ENCODE measurements at regions not wholly inside any gene's neighbourhood (a gene's known extent, or its start where the extent isn't known, plus 50 kb on each side); places are given as distances from the start of the nearest gene placed in this dataset.

GRCh38 chr5:56421246-56422075, 188.3 kb upstream of the ANKRD55 start:
- Histone ChIP-seq H3K4me2 (ENCODE audit: extremely low read depth, insufficient read depth, low read length) (no peak overlapping the region), H3K79me2 (ENCODE audit: control insufficient read depth, insufficient read depth, low read length) (no peaks in the 10 kb centered on the region), H3K9ac (ENCODE audit: insufficient read depth, low read length) (no peak overlapping the region), H3K9me3 (ENCODE audit: control insufficient read depth, insufficient read depth, low read depth, low read length) (no peaks in the 10 kb centered on the region), H3K4me3 (replicated peaks in 1 of 4; ENCODE audit: control extremely low read depth in 1 of 4, insufficient read depth in 1 of 4, low read depth in 3 of 4, low read length in 4 of 4) (no peak overlapping the region), H2AFZ (ENCODE audit: low read length) (no peak overlapping the region), H3K27me3 (ENCODE audit: control insufficient read depth, insufficient read depth, low read length) (no peaks in the 10 kb centered on the region), H4K20me1 (ENCODE audit: control insufficient read depth, extremely low read depth, insufficient read depth, low read length) (no peaks in the 10 kb centered on the region), H3K36me3 (ENCODE audit: control insufficient read depth, insufficient read depth, low read length) (no peaks in the 10 kb centered on the region), H3K4me1 (ENCODE audit: control insufficient read depth, extremely low read depth, insufficient read depth, low read length) (no peaks in the 10 kb centered on the region), H3K27ac (ENCODE audit: insufficient read depth, low read length) (no peak overlapping the region)
- no peak for TF ChIP-seq EZH2 (IDR thresholded peaks at IDR 0.05; ENCODE audit: low read length, missing control alignments)
- TF ChIP-seq, protein P1, sequence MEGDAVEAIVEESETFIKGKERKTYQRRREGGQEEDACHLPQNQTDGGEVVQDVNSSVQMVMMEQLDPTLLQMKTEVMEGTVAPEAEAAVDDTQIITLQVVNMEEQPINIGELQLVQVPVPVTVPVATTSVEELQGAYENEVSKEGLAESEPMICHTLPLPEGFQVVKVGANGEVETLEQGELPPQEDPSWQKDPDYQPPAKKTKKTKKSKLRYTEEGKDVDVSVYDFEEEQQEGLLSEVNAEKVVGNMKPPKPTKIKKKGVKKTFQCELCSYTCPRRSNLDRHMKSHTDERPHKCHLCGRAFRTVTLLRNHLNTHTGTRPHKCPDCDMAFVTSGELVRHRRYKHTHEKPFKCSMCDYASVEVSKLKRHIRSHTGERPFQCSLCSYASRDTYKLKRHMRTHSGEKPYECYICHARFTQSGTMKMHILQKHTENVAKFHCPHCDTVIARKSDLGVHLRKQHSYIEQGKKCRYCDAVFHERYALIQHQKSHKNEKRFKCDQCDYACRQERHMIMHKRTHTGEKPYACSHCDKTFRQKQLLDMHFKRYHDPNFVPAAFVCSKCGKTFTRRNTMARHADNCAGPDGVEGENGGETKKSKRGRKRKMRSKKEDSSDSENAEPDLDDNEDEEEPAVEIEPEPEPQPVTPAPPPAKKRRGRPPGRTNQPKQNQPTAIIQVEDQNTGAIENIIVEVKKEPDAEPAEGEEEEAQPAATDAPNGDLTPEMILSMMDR (conservative IDR thresholded peaks at IDR 0.05 in 1 of 2, IDR thresholded peaks at IDR 0.05 in 1 of 2; ENCODE audit: low read depth in 1 of 2, low read length in 2 of 2): no peak
- DNase-seq (ENCODE audit: low read depth in 2 of 2): no peak

- H3K4me2 ChIP-seq (ENCODE audit: extremely low read depth, insufficient read depth, low read length): no peak overlapping the region
Measured at GRCh38 chr5:56420323-56420722, 187.2 kb upstream of the ANKRD55 start.

GRCh38 chr5:56419667-56420066, 186.5 kb upstream of the ANKRD55 start:
- H3K9ac ChIP-seq (ENCODE audit: insufficient read depth, low read length): no peak overlapping the region
- no peak overlapping the region for H2AFZ ChIP-seq (ENCODE audit: low read length)
- no peaks in the 10 kb centered on the region for H3K36me3 ChIP-seq (ENCODE audit: control insufficient read depth, insufficient read depth, low read length)
- H3K4me1 ChIP-seq (ENCODE audit: control insufficient read depth, extremely low read depth, insufficient read depth, low read length): peaks cover 2% of the 10 kb centered on the region
- H3K79me2 ChIP-seq (ENCODE audit: control insufficient read depth, insufficient read depth, low read length): no peaks in the 10 kb centered on the region
- no peak for DNase-seq (ENCODE audit: low read depth in 2 of 2)
- no peak overlapping the region for H3K4me2 ChIP-seq (ENCODE audit: extremely low read depth, insufficient read depth, low read length)
- no peaks in the 10 kb centered on the region for H3K9me3 ChIP-seq (ENCODE audit: control insufficient read depth, insufficient read depth, low read depth, low read length)
- no peak overlapping the region for H3K4me3 ChIP-seq (replicated peaks in 1 of 4; ENCODE audit: control extremely low read depth in 1 of 4, insufficient read depth in 1 of 4, low read depth in 3 of 4, low read length in 4 of 4)
- H4K20me1 ChIP-seq (ENCODE audit: control insufficient read depth, extremely low read depth, insufficient read depth, low read length): no peaks in the 10 kb centered on the region
- H3K27me3 ChIP-seq (ENCODE audit: control insufficient read depth, insufficient read depth, low read length): no peaks in the 10 kb centered on the region
- no peak for TF ChIP-seq EZH2 (IDR thresholded peaks at IDR 0.05; ENCODE audit: low read length, missing control alignments)
- TF ChIP-seq, protein P1 (conservative IDR thresholded peaks at IDR 0.05 in 1 of 2, IDR thresholded peaks at IDR 0.05 in 1 of 2; ENCODE audit: low read depth in 1 of 2, low read length in 2 of 2): no peak
- no peak overlapping the region for H3K27ac ChIP-seq (ENCODE audit: insufficient read depth, low read length)

More at GRCh38 chr5:56420323-56420722, 187.2 kb upstream of the ANKRD55 start:
- H3K9me3 ChIP-seq (ENCODE audit: control insufficient read depth, insufficient read depth, low read depth, low read length): no peaks in the 10 kb centered on the region
- no peaks in the 10 kb centered on the region for H3K27me3 ChIP-seq (ENCODE audit: control insufficient read depth, insufficient read depth, low read length)
- no peaks in the 10 kb centered on the region for H3K36me3 ChIP-seq (ENCODE audit: control insufficient read depth, insufficient read depth, low read length)
- no peak overlapping the region for H3K9ac ChIP-seq (ENCODE audit: insufficient read depth, low read length)
- TF ChIP-seq, protein P1 (conservative IDR thresholded peaks at IDR 0.05 in 1 of 2, IDR thresholded peaks at IDR 0.05 in 1 of 2; ENCODE audit: low read depth in 1 of 2, low read length in 2 of 2): no peak
- no peak for TF ChIP-seq EZH2 (IDR thresholded peaks at IDR 0.05; ENCODE audit: low read length, missing control alignments)
- no peak overlapping the region for H2AFZ ChIP-seq (ENCODE audit: low read length)
- no peak overlapping the region for H3K27ac ChIP-seq (ENCODE audit: insufficient read depth, low read length)
- H3K4me1 ChIP-seq (ENCODE audit: control insufficient read depth, extremely low read depth, insufficient read depth, low read length): no peaks in the 10 kb centered on the region
- no peaks in the 10 kb centered on the region for H3K79me2 ChIP-seq (ENCODE audit: control insufficient read depth, insufficient read depth, low read length)
- no peak overlapping the region for H3K4me3 ChIP-seq (replicated peaks in 1 of 4; ENCODE audit: control extremely low read depth in 1 of 4, insufficient read depth in 1 of 4, low read depth in 3 of 4, low read length in 4 of 4)
- H4K20me1 ChIP-seq (ENCODE audit: control insufficient read depth, extremely low read depth, insufficient read depth, low read length): no peaks in the 10 kb centered on the region
- DNase-seq (ENCODE audit: low read depth in 2 of 2): no peak

All from fibroblast of lung (primary cell).